ENCODE measurements at regions not wholly inside any gene's neighbourhood (a gene's known extent, or its start where the extent isn't known, plus 50 kb on each side); places are given as distances from the start of the nearest gene placed in this dataset.
"Not testable (repeated sequence)": the region's sequence is repeated elsewhere in the genome, so short reads cannot be mapped to it uniquely, and the experiment has no call there.

- DNase-seq (ENCODE audit: low read depth), result no peak
- Histone ChIP-seq H3K36me3 (ENCODE audit: control insufficient read depth, insufficient read depth, low read length) (no peaks in the 10 kb centered on the region), H3K4me3 (ENCODE audit: low read depth, low read length) (no peak overlapping the region), H3K27me3 (ENCODE audit: control insufficient read depth, insufficient read depth, low read length) (no peaks in the 10 kb centered on the region)
- TF ChIP-seq CTCF (IDR thresholded peaks at IDR 0.05; ENCODE audit: insufficient read depth, low read length, poor library complexity, severe bottlenecking), result no peak
Observed at GRCh38 chr1:224053456-224053855, 60.5 kb upstream of the FBXO28 start.

GRCh38 chr1:224052772-224053171 is 61.1 kb upstream of the FBXO28 start:
- DNase-seq (ENCODE audit: low read depth), result peak; percentile 58
- Histone ChIP-seq H3K36me3 (ENCODE audit: control insufficient read depth, insufficient read depth, low read length) (no peaks in the 10 kb centered on the region), H3K4me3 (ENCODE audit: low read depth, low read length) (no peak overlapping the region), H3K27me3 (ENCODE audit: control insufficient read depth, insufficient read depth, low read length) (no peaks in the 10 kb centered on the region)
- TF ChIP-seq CTCF (IDR thresholded peaks at IDR 0.05; ENCODE audit: insufficient read depth, low read length, poor library complexity, severe bottlenecking), result no peak

- H3K4me3 ChIP-seq (ENCODE audit: low read depth, low read length), result not testable (repeated sequence)
Observed at GRCh38 chr1:224051782-224052181, 62.1 kb upstream of the FBXO28 start.

GRCh38 chr1:224051086-224051406 is 62.9 kb upstream of the FBXO28 start:
- DNase-seq (ENCODE audit: low read depth), result no peak
- no peak for TF ChIP-seq CTCF (IDR thresholded peaks at IDR 0.05; ENCODE audit: insufficient read depth, low read length, poor library complexity, severe bottlenecking)
- no peaks in the 10 kb centered on the region for H3K27me3 ChIP-seq (ENCODE audit: control insufficient read depth, insufficient read depth, low read length)
- H3K36me3 ChIP-seq (ENCODE audit: control insufficient read depth, insufficient read depth, low read length), result no peaks in the 10 kb centered on the region
- H3K4me3 ChIP-seq (ENCODE audit: low read depth, low read length), result no peak overlapping the region

More at GRCh38 chr1:224051782-224052181, 62.1 kb upstream of the FBXO28 start:
- not testable (repeated sequence) for H3K27me3 ChIP-seq (ENCODE audit: control insufficient read depth, insufficient read depth, low read length); H3K36me3 ChIP-seq (ENCODE audit: control insufficient read depth, insufficient read depth, low read length); DNase-seq (ENCODE audit: low read depth)

- no peak overlapping the region for H3K4me3 ChIP-seq (ENCODE audit: low read depth, low read length)
- H3K27me3 ChIP-seq (ENCODE audit: control insufficient read depth, insufficient read depth, low read length), result no peaks in the 10 kb centered on the region
- TF ChIP-seq CTCF (IDR thresholded peaks at IDR 0.05; ENCODE audit: insufficient read depth, low read length, poor library complexity, severe bottlenecking), result no peak
- no peaks in the 10 kb centered on the region for H3K36me3 ChIP-seq (ENCODE audit: control insufficient read depth, insufficient read depth, low read length)
- no peak for DNase-seq (ENCODE audit: low read depth)
Observed at GRCh38 chr1:224047538-224047937, 66.4 kb upstream of the FBXO28 start.

- no peaks in the 10 kb centered on the region for H3K27me3 ChIP-seq (ENCODE audit: control insufficient read depth, insufficient read depth, low read length)
- no peak for TF ChIP-seq CTCF (IDR thresholded peaks at IDR 0.05; ENCODE audit: insufficient read depth, low read length, poor library complexity, severe bottlenecking)
Observed at GRCh38 chr1:224045556-224045955, 68.4 kb upstream of the FBXO28 start.

More at GRCh38 chr1:224045556-224045955, 68.4 kb upstream of the FBXO28 start:
- no peak for DNase-seq (ENCODE audit: low read depth)
- Histone ChIP-seq H3K36me3 (ENCODE audit: control insufficient read depth, insufficient read depth, low read length) (no peaks in the 10 kb centered on the region), H3K4me3 (ENCODE audit: low read depth, low read length) (no peak overlapping the region)

Measured in kidney epithelial cell (primary cell).